H54 (cell line): ENCODE measurements at regions not wholly inside any gene's neighbourhood (a gene's known extent, or its start where the extent isn't known, plus 50 kb on each side); places are given as distances from the start of the nearest gene placed in this dataset.
A peak's percentile ranks its signal among the peaks of the same experiment; 100 is the strongest.

Experiments
- DNase-seq: peaks from one replicate; pipeline ENCODE4 v3.0.0; 2011; ENCODE audit warnings: low spot score, mixed read lengths; ENCODE audit not compliant: insufficient read length
- FAIRE-seq: peaks from 3 replicates; lab custom pipeline; 2011; peaks lifted over from hg19 to GRCh38; lab: Jason Lieb, UNC
- POLR2A ChIP-seq: IDR thresholded peaks from 2 replicates; pipeline ENCODE4 v1.6.1; 2011; ENCODE audit warnings: low read depth, mild to moderate bottlenecking, low read length

- no peak for TF ChIP-seq POLR2A
- FAIRE-seq (no peak), DNase-seq (no peak)
Observed at GRCh38 chr14:55500219-55500701, 59.8 kb upstream of the TBPL2 start.

- DNase-seq (no peak), FAIRE-seq (no peak)
- no peak for TF ChIP-seq POLR2A
Observed at GRCh38 chr14:55500708-55501107, 60.3 kb upstream of the TBPL2 start.

- FAIRE-seq, result no peak
Observed at GRCh38 chr14:55502746-55503284, 62.4 kb upstream of the TBPL2 start.

GRCh38 chr14:55505846-55506245 is 65.4 kb upstream of the TBPL2 start:
- DNase-seq, result no peak
- FAIRE-seq, result no peak
- no peak for TF ChIP-seq POLR2A

More at GRCh38 chr14:55502746-55503284, 62.4 kb upstream of the TBPL2 start:
- TF ChIP-seq POLR2A, result no peak
- DNase-seq, result no peak

GRCh38 chr14:55508676-55509075 is 68.3 kb upstream of the TBPL2 start:
- TF ChIP-seq POLR2A, result no peak
- DNase-seq, result no peak
- FAIRE-seq, result no peak

- TF ChIP-seq POLR2A, result no peak
- FAIRE-seq, result no peak
Observed at GRCh38 chr14:55512421-55512820, 67.6 kb upstream of the KTN1 start.

GRCh38 chr14:55513491-55513890 is 66.5 kb upstream of the KTN1 start:
- TF ChIP-seq POLR2A, result no peak
- FAIRE-seq (no peak), DNase-seq (no peak)

More at GRCh38 chr14:55512421-55512820, 67.6 kb upstream of the KTN1 start:
- no peak for DNase-seq

- FAIRE-seq (peak; percentile 65), DNase-seq (no peak)
- TF ChIP-seq POLR2A, result no peak
Observed at GRCh38 chr14:55514819-55515490, 65.1 kb upstream of the KTN1 start.

- no peak for FAIRE-seq
- DNase-seq, result no peak
- TF ChIP-seq POLR2A, result no peak
Observed at GRCh38 chr14:55516776-55517175, 63.2 kb upstream of the KTN1 start.

GRCh38 chr14:55518391-55518790 is 61.6 kb upstream of the KTN1 start:
- DNase-seq (no peak), FAIRE-seq (no peak)
- TF ChIP-seq POLR2A, result no peak

GRCh38 chr14:55519473-55520080 is 60.4 kb upstream of the KTN1 start:
- FAIRE-seq (no peak), DNase-seq (no peak)
- no peak for TF ChIP-seq POLR2A

GRCh38 chr14:55523321-55523720 is 56.7 kb upstream of the KTN1 start:
- no peak for TF ChIP-seq POLR2A
- FAIRE-seq, result no peak

More at GRCh38 chr14:55523321-55523720, 56.7 kb upstream of the KTN1 start:
- DNase-seq, result no peak
